Ishikawa (cell line): ENCODE measurements at regions not wholly inside any gene's neighbourhood (a gene's known extent, or its start where the extent isn't known, plus 50 kb on each side); places are given as distances from the start of the nearest gene placed in this dataset.

ENCODE experiments used
- CEBPB ChIP-seq: IDR thresholded peaks from 2 replicates; pipeline ENCODE4 v1.6.1; 2012
- EGR1 ChIP-seq: IDR thresholded peaks from 2 replicates; pipeline ENCODE4 v1.6.1; 2012
- EP300 ChIP-seq: IDR thresholded peaks from 2 replicates; pipeline ENCODE4 v1.6.1; 2012; ENCODE audit warnings: borderline replicate concordance
- NFIC ChIP-seq: IDR thresholded peaks from 2 replicates; pipeline ENCODE4 v1.6.1; 2012
- RAD21 ChIP-seq: IDR thresholded peaks from 2 replicates; pipeline ENCODE4 v1.6.1; 2012; ENCODE audit warnings: low read depth
- REST ChIP-seq: IDR thresholded peaks from 2 replicates; pipeline ENCODE4 v1.6.1; 2012; ENCODE audit warnings: low read depth, mild to moderate bottlenecking
- TAF1 ChIP-seq: IDR thresholded peaks from 2 replicates; pipeline ENCODE4 v1.6.1; 2012; ENCODE audit warnings: low read depth, mild to moderate bottlenecking
- TCF12 ChIP-seq: IDR thresholded peaks from 2 replicates; pipeline ENCODE4 v1.6.1; 2012; ENCODE audit warnings: low read depth
- TEAD4 ChIP-seq: IDR thresholded peaks from 2 replicates; pipeline ENCODE4 v1.6.1; 2012
- ZBTB7A ChIP-seq: IDR thresholded peaks from 2 replicates; pipeline ENCODE4 v1.6.1; 2012; ENCODE audit warnings: low read depth
- TF ChIP-seq, protein P1 (sequence below): IDR thresholded peaks from 2 replicates; pipeline ENCODE4 v1.6.1; 2012

- TF ChIP-seq EP300 (no peak), CEBPB (no peak), RAD21 (no peak), REST (no peak), TAF1 (no peak), EGR1 (no peak), TEAD4 (no peak), ZBTB7A (no peak), NFIC (no peak), TCF12 (no peak)
- TF ChIP-seq, protein P1, sequence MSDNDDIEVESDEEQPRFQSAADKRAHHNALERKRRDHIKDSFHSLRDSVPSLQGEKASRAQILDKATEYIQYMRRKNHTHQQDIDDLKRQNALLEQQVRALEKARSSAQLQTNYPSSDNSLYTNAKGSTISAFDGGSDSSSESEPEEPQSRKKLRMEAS: no peak
Observed at GRCh38 chr14:87002776-87003175, 990.2 kb downstream of the GALC start.
